ENCODE measurements at regions not wholly inside any gene's neighbourhood (a gene's known extent, or its start where the extent isn't known, plus 50 kb on each side); places are given as distances from the start of the nearest gene placed in this dataset.
"Not testable (repeated sequence)": the region's sequence is repeated elsewhere in the genome, so short reads cannot be mapped to it uniquely, and the experiment has no call there.

DNA sequence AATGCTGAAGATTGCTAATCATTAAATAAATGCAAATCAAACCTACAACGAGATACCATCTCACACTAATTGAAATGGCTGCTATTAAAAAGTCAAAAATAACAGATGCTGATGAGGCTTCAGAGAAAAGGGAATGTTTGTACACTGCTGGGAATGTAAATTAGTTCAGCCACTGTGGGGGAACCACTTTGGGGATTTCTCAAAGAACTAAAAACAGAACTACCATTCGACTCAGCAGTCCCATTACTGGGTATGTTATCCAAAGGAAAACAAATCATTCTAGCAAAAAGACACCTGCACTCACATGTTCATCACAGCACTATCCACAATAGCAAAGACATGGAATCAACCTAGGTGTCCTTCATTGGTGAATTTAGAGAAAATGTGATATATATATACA lies 379.0 kb upstream of the CNTNAP2 start:
- TF ChIP-seq, protein P1, sequence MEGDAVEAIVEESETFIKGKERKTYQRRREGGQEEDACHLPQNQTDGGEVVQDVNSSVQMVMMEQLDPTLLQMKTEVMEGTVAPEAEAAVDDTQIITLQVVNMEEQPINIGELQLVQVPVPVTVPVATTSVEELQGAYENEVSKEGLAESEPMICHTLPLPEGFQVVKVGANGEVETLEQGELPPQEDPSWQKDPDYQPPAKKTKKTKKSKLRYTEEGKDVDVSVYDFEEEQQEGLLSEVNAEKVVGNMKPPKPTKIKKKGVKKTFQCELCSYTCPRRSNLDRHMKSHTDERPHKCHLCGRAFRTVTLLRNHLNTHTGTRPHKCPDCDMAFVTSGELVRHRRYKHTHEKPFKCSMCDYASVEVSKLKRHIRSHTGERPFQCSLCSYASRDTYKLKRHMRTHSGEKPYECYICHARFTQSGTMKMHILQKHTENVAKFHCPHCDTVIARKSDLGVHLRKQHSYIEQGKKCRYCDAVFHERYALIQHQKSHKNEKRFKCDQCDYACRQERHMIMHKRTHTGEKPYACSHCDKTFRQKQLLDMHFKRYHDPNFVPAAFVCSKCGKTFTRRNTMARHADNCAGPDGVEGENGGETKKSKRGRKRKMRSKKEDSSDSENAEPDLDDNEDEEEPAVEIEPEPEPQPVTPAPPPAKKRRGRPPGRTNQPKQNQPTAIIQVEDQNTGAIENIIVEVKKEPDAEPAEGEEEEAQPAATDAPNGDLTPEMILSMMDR (conservative IDR thresholded peaks at IDR 0.05; ENCODE audit: low read depth, low read length): no peak
- H3K4me3 ChIP-seq (ENCODE audit: low read depth, low read length): no peak overlapping the region
- no peak for DNase-seq (ENCODE audit: low read depth)

DNA sequence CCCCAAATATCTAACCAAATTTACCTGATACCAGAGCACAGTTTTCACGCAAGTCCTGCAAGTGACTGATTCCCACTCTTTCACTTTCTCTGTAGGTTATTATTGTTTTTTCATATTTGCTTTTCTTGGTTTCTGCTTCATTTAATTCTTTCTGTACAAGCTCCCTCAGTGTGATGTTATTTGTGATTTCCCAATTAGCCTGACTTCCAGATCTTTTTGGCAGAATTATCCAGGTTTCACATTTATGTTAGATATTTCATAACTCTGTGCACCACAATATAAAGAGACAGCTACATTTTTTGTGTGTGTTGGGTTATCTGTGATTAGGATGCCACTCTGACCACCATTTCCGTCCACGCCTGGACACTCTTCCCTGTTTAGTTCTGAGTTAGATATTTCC lies 381.5 kb upstream of the CNTNAP2 start:
- H3K4me3 ChIP-seq (ENCODE audit: low read depth, low read length): no peak overlapping the region
- DNase-seq (ENCODE audit: low read depth): no peak
- TF ChIP-seq, protein P1 (conservative IDR thresholded peaks at IDR 0.05; ENCODE audit: low read depth, low read length): no peak

DNA sequence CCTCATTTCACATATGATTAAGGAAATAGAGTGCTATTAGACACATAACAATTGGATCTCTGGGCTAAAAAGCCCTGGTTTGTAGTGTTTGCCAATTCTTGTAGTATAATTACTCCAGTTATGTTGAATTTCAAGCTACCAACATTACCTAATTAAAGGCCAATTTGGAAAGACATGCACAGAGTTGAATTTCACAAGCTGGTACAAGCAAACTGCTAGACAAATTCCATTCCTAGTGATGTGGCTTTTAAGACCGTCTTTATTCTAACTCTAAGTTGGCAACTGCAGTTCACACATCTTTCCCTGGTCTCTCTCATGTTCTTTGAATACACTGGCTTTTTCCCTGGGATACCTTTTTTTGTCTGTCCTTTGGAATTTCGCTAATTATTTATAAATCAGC lies 384.1 kb upstream of the CNTNAP2 start:
- H3K4me3 ChIP-seq (ENCODE audit: low read depth, low read length): no peak overlapping the region
- TF ChIP-seq, protein P1 (conservative IDR thresholded peaks at IDR 0.05; ENCODE audit: low read depth, low read length): no peak
- DNase-seq (ENCODE audit: low read depth): no peak

DNA sequence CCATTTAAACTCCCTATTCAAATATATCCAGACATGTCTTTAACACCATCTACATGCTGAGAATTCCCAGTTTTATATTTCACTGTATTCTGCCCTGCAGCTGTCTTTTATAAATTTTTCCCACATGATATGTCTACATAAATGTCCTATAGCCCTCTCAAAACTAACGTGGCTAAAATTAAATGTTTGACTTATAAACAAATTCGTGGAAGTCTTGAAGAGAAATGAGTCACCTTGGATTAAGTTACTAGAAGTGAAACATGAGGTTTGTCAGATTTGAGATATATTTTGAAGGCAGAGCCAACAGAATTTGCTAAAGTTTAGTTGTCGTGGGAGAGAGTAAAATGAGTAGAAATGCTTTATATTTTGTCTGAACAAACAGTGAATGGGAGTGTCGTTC lies 386.9 kb upstream of the CNTNAP2 start:
- no peak for DNase-seq (ENCODE audit: low read depth)
- TF ChIP-seq, protein P1 (conservative IDR thresholded peaks at IDR 0.05; ENCODE audit: low read depth, low read length): no peak

DNA sequence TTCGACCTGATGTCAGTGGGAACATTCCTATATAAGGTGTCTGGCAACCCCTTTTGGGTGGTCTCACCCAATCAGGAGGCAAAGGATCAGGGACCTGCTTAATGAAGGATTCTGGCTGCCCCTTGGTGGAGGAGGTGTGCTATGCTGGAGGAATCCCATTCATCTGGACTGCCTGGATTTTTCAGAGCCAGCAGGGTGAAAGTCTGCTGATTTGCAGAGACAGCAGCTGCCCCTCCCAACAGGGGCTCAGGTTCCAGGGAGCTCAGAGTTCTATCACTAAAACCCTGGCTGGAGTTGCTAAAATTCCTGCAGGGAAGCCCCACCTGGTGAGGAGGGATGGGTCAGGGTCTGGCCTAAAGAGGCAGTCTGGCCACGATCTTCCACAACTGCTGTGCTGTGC lies 398.5 kb upstream of the CNTNAP2 start:
- TF ChIP-seq, protein P1 (conservative IDR thresholded peaks at IDR 0.05; ENCODE audit: low read depth, low read length): no peak
- DNase-seq (ENCODE audit: low read depth): no peak
- no peak overlapping the region for H3K4me3 ChIP-seq (ENCODE audit: low read depth, low read length)

More for the DNA sequence above, 386.9 kb upstream of the CNTNAP2 start:
- no peak overlapping the region for H3K4me3 ChIP-seq (ENCODE audit: low read depth, low read length)

DNA sequence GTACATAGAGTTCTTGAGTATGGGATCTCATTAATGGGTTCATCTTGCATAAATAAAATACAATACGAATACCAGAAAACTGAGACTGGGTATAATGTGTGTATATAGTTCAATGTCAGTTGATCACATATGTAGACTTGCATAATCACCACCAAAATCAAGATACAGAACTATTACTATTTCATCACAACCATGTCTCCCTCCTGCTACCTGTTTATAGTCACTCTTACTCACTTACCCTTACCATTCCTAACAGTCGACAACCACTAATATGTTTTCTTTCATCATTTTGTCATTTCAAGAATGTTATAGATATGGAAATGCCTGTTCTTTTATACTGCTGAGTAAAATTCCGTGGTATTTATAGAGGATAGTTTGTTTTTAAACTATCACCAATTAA lies 416.1 kb upstream of the CNTNAP2 start:
- no peak for DNase-seq (ENCODE audit: low read depth)
- TF ChIP-seq, protein P1 (conservative IDR thresholded peaks at IDR 0.05; ENCODE audit: low read depth, low read length): no peak
- H3K4me3 ChIP-seq (ENCODE audit: low read depth, low read length): no peak overlapping the region

DNA sequence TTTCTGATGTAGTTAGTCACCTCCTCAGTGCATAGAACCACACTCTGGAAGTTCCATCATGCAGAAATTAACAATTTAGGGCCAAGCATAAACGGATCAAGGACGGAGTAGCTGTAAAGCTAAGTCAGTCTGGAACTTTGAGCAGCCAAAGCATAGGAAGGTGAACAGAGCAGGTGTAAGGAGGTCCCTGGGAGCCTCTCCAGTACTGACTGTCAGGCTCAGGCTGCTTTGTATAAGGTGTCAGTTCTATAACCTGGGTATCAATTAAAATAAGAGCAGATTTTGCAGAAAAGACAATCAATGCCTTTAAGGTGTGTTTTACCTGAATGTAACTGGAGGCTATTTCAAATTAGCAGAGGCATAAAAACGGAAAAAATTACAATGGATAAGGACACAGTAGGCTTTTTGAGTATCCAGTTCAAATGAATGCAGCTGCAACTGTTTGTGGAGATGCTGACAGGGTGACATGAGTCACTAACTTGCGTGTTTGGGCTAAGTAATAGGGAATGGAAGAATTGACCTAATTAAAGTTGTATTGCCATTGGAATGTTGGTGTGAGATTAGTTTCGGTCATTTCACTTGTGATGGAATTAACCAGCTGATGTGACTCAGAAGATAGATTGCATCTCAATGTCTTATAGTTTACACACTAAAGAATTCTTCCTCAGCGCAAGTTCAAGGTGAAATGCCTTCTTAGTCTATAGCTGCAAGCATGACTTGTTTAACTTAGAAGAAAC lies 417.9 kb upstream of the CNTNAP2 start:
- DNase-seq (ENCODE audit: low read depth): no peak
- TF ChIP-seq, protein P1 (conservative IDR thresholded peaks at IDR 0.05; ENCODE audit: low read depth, low read length): no peak
- H3K4me3 ChIP-seq (ENCODE audit: low read depth, low read length): no peak overlapping the region

DNA sequence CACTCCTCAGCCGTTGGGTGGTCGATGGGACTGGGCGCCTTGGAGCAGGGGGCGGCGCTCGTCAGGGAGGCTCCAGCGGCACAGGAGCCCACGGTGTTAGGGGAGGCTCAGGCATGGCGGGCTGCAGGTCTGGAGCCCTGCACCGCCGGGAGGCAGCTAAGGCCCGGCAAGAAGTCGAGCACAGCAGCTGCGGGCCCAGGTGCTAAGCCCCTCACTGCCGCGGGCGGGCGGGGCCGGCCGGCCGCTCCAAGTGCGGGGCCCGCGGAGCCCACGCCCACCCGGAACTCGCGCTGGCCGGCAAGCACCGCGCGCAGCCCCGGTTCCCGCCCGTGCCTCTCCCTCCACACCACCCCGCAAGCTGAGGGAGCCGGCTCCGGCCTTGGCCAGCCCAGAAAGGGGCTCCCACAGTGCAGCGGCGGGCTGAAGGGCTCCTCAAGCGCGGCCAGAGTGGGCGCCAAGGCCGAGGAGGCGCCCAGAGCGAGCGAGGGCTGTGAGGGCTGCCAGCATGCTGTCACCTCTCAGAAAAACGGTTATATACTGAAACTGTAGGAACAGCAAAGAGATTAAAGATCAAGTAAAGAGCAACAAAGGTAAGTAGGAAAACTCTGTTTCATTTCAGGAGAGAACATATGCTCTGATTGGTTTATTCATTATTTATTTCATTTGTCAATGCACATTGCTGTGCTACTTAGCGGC lies 419.0 kb upstream of the CNTNAP2 start:
- H3K4me3 ChIP-seq (ENCODE audit: low read depth, low read length); DNase-seq (ENCODE audit: low read depth): not testable (repeated sequence)

All from epithelial cell of proximal tubule (primary cell).